ENCODE measurements at regions not wholly inside any gene's neighbourhood (a gene's known extent, or its start where the extent isn't known, plus 50 kb on each side); places are given as distances from the start of the nearest gene placed in this dataset.

DNA sequence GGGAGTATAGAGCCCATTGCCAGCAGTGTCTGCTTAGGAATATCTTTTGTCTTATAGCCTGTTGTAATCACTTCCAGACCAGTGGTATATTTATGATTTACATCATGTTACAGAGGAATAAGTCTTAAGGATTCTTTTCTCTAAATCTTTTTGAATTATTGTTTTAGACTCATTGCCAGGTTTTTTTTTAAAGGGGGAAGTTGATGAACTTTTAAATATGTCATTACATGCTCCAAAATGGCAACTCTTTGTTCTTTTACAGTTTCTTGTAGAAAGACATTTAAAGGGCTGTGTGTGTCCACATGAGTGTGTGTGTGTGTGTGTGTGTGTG is 59.4 kb upstream of the NFIB start:
- no peak for DNase-seq (ENCODE audit: low read depth)
- H3K4me3 ChIP-seq (ENCODE audit: low read depth, low read length): no peak overlapping the region
- TF ChIP-seq, protein P1, sequence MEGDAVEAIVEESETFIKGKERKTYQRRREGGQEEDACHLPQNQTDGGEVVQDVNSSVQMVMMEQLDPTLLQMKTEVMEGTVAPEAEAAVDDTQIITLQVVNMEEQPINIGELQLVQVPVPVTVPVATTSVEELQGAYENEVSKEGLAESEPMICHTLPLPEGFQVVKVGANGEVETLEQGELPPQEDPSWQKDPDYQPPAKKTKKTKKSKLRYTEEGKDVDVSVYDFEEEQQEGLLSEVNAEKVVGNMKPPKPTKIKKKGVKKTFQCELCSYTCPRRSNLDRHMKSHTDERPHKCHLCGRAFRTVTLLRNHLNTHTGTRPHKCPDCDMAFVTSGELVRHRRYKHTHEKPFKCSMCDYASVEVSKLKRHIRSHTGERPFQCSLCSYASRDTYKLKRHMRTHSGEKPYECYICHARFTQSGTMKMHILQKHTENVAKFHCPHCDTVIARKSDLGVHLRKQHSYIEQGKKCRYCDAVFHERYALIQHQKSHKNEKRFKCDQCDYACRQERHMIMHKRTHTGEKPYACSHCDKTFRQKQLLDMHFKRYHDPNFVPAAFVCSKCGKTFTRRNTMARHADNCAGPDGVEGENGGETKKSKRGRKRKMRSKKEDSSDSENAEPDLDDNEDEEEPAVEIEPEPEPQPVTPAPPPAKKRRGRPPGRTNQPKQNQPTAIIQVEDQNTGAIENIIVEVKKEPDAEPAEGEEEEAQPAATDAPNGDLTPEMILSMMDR (IDR thresholded peaks at IDR 0.05; ENCODE audit: control insufficient read depth, extremely low read depth, insufficient read depth): no peak

DNA sequence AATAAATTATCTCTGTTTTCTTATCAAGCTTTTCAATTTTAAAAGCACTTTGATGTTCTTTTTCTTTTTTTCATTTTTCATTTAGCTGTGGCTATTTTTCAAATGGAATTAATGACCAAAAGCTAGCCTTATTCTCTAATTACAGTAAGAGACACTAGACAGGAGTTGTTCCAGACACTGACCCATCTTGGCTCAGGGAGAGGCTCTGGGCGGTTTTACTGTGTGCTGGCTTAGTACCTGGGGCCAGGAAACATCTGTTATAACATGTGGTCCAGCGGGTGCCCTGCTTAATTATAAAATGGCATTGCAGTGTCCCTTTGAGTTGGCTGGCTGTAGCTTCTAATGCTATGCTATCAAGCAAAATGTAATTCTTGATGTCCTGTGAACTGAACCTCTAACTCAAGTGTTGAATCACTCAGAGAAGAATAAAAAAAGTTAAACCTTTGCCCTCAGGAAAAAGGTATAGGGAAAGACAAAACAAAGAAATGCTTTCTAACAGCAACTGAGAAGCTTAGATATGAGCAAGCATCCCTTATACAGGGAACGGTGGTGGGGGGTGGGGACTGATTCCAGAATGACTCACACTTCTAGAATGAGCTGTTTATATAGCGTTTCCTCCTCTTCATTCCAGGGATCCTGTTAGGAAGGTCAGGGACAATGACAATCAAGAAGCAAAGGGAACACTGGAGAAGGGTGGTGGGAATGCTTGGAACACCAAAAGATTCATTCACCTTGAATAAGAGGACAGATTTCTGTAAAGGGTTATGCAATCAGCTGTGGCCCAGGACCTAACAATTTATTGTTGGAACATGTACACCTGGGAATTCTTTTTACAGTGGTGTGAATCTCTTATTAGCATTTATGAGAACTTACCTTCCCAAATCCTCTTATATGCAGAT is 58.7 kb upstream of the NFIB start:
- DNase-seq (ENCODE audit: low read depth): no peak
- TF ChIP-seq, protein P1 (IDR thresholded peaks at IDR 0.05; ENCODE audit: control insufficient read depth, extremely low read depth, insufficient read depth): no peak
- H3K4me3 ChIP-seq (ENCODE audit: low read depth, low read length): no peak overlapping the region

DNA sequence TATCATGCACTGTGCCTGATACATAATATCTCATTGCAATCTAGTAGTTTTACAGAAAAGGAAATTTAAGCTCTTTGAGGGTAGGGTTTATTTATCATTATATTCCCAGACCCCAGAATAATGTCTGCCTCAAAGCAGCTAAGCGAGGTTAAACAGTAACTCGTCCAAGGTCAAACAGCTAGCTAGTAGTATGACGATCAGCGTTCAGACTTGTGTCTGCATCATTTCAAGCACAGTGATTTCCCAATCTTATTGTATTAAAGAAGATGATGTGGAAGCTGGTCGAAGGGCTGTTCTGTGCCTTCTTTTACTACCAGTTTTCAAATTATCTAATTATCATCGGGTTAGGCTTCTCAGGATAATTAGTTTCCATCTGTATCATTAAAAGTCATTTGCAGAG is 55.1 kb upstream of the NFIB start:
- no peak for DNase-seq (ENCODE audit: low read depth)
- TF ChIP-seq, protein P1 (IDR thresholded peaks at IDR 0.05; ENCODE audit: control insufficient read depth, extremely low read depth, insufficient read depth): no peak
- no peak overlapping the region for H3K4me3 ChIP-seq (ENCODE audit: low read depth, low read length)

DNA sequence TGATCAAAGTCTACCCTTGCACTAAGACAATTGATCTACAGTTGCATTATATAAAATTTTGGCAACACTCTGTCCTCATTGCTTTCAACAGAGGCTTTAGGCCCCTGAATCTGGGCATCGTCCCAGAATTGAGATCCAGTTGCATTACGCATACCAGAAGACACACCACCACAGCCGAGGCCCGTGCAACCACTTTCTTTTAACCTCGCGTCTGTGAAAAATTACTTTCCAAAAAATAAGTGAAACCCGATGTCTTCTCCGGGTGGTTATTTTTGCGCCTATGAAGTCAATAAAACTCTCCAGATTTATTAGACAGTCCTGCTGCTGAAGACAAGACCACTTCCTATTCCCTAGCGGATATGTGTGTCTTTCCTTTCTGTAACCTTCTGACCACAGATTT is 52.1 kb upstream of the NFIB start:
- DNase-seq (ENCODE audit: low read depth): no peak
- no peak overlapping the region for H3K4me3 ChIP-seq (ENCODE audit: low read depth, low read length)
- TF ChIP-seq, protein P1 (IDR thresholded peaks at IDR 0.05; ENCODE audit: control insufficient read depth, extremely low read depth, insufficient read depth): no peak

DNA sequence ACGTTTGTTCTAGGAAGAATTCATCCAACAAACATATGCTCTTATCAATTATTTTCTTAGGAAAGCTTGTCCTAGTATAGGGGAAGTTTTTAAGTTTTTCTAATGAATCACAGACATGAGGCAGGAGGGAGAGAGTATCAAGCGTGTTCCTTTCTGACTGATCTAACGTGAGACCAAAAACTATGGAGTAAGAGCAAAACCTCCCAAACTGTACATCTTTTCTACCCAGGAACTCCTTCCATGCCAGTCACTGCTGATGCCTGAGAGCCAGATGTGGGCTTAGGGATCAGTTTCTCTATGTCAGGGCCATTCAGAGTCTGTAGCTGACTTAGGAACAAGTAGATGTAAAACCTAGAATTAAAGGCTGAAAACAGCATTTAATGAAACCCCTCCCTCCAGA is 51.7 kb upstream of the NFIB start:
- H3K4me3 ChIP-seq (ENCODE audit: low read depth, low read length): no peak overlapping the region
- DNase-seq (ENCODE audit: low read depth): no peak
- TF ChIP-seq, protein P1 (IDR thresholded peaks at IDR 0.05; ENCODE audit: control insufficient read depth, extremely low read depth, insufficient read depth): no peak
